CD8-positive, alpha-beta memory T cell (primary cell): ENCODE measurements at regions not wholly inside any gene's neighbourhood (a gene's known extent, or its start where the extent isn't known, plus 50 kb on each side); places are given as distances from the start of the nearest gene placed in this dataset.
A peak's percentile ranks its signal among the peaks of the same experiment; 100 is the strongest.

ENCODE experiments used
- CTCF ChIA-PET: fragments of 350-600 bp; sonication (Branson Sonifier 250); formaldehyde crosslinking; loops from one replicate; lab custom pipeline; 2021; ENCODE audit warnings: antibody characterized with exemption; lab: Charles Lee
- POLR2A ChIA-PET: fragments of 350-600 bp; sonication (Branson Sonifier 250); formaldehyde crosslinking; loops from one replicate; lab custom pipeline; 2021; ENCODE audit warnings: antibody characterized with exemption; lab: Charles Lee
- DNase-seq, 5 donors: peaks; one replicate each; pipeline versions ENCODE4 v3.0.0 to v3.0.0-alpha.2; 2020 to 2022; ENCODE audit warnings: mixed read lengths in 1 of 5
- H3K27ac ChIP-seq: one replicate; pipeline ENCODE4 v1.7.0; 2013; ENCODE audit warnings: low read depth, mild to moderate bottlenecking, low read length, moderate library complexity
- H3K27me3 ChIP-seq: 2 replicates; pipeline ENCODE4 v1.7.0; 2013; ENCODE audit warnings: low read length, mild to moderate bottlenecking; ENCODE audit not compliant: insufficient read depth, poor library complexity, severe bottlenecking
- H3K36me3 ChIP-seq: 2 replicates; pipeline ENCODE4 v1.7.0; 2013; ENCODE audit warnings: mild to moderate bottlenecking, low read length, moderate library complexity; ENCODE audit not compliant: insufficient read depth
- H3K4me1 ChIP-seq: 2 replicates; pipeline ENCODE4 v1.7.0; 2013; ENCODE audit warnings: mild to moderate bottlenecking, low read length, moderate library complexity; ENCODE audit not compliant: insufficient read depth
- H3K4me3 ChIP-seq: 2 replicates; pipeline ENCODE4 v1.7.0; 2013; ENCODE audit warnings: mild to moderate bottlenecking, low read length
- H3K9me3 ChIP-seq: 2 replicates; pipeline ENCODE4 v1.7.0; 2013; ENCODE audit warnings: mild to moderate bottlenecking, low read length
- H3K27ac Mint-ChIP-seq, 8 donors: one replicate each; pipeline ENCODE4 v1.8.0; 2020 to 2021; ENCODE audit warnings: mixed read lengths in 8 of 8, mild to moderate bottlenecking in 6 of 8, inconsistent platforms in 3 of 8, moderate library complexity in 3 of 8
- H3K27me3 Mint-ChIP-seq, 2 donors: one replicate each; pipeline ENCODE4 v1.8.0; 2020 to 2021; ENCODE audit warnings: mixed read lengths in 2 of 2, mild to moderate bottlenecking in 1 of 2, moderate library complexity in 1 of 2
- H3K36me3 Mint-ChIP-seq, 3 donors: one replicate each; pipeline ENCODE4 v1.8.0; 2020 to 2021; ENCODE audit warnings: mixed read lengths in 3 of 3, inconsistent platforms in 1 of 3, mild to moderate bottlenecking in 1 of 3
- H3K4me1 Mint-ChIP-seq, 3 donors: one replicate each; pipeline ENCODE4 v1.8.0; 2020 to 2021; ENCODE audit warnings: mixed read lengths in 3 of 3, inconsistent platforms in 1 of 3, mild to moderate bottlenecking in 1 of 3
- H3K4me3 Mint-ChIP-seq, 7 donors: one replicate each; pipeline ENCODE4 v1.8.0; 2020 to 2021; ENCODE audit warnings: mixed read lengths in 7 of 7, mild to moderate bottlenecking in 6 of 7, moderate library complexity in 4 of 7, inconsistent platforms in 2 of 7
- H3K9me3 Mint-ChIP-seq, 5 donors: one replicate each; pipeline ENCODE4 v1.8.0; 2020 to 2022; ENCODE audit warnings: mixed read lengths in 5 of 5, mild to moderate bottlenecking in 3 of 5, moderate library complexity in 2 of 5, inconsistent platforms in 1 of 5

- Histone ChIP-seq H3K27me3 (no peaks in the 10 kb centered on the region), H3K9me3 (no peaks in the 10 kb centered on the region), H3K36me3 (no peaks in the 10 kb centered on the region), H3K4me1 (no peaks in the 10 kb centered on the region), H3K4me3 (no peak overlapping the region), H3K27ac (no peak overlapping the region)
- ChIA-PET POLR2A (no interaction called here), CTCF (no interaction called here)
- peaks cover 0 to 8% of the 10 kb centered on the region in 2 donors for H3K27me3 Mint-ChIP-seq
- no peak for DNase-seq
- no peaks in the 10 kb centered on the region for H3K4me1 Mint-ChIP-seq
- H3K27ac Mint-ChIP-seq, result no peak overlapping the region
- H3K9me3 Mint-ChIP-seq, result peaks cover 0 to 3% (median 0%) of the 10 kb centered on the region in 5 donors
- no peak overlapping the region for H3K4me3 Mint-ChIP-seq
- H3K36me3 Mint-ChIP-seq, result no peaks in the 10 kb centered on the region
Measured at GRCh38 chr5:74300808-74301389, 339.6 kb downstream of the ENC1 start.

GRCh38 chr5:74299833-74300232 lies 340.7 kb downstream of the ENC1 start:
- Histone ChIP-seq H3K4me3 (no peak overlapping the region), H3K27ac (no peak overlapping the region), H3K4me1 (no peaks in the 10 kb centered on the region), H3K27me3 (no peaks in the 10 kb centered on the region), H3K36me3 (no peaks in the 10 kb centered on the region), H3K9me3 (no peaks in the 10 kb centered on the region)
- Mint-ChIP-seq H3K9me3 (peaks cover 0 to 3% (median 0%) of the 10 kb centered on the region in 5 donors), H3K36me3 (no peaks in the 10 kb centered on the region), H3K4me3 (no peak overlapping the region), H3K27ac (no peak overlapping the region), H3K4me1 (no peaks in the 10 kb centered on the region), H3K27me3 (peaks cover 0 to 8% of the 10 kb centered on the region in 2 donors)
- ChIA-PET CTCF (no interaction called here), POLR2A (no interaction called here)
- no peak for DNase-seq

GRCh38 chr5:74296685-74297408 lies 343.7 kb downstream of the ENC1 start:
- Mint-ChIP-seq H3K27me3 (peaks cover 0 to 7% of the 10 kb centered on the region in 2 donors), H3K4me3 (no peak overlapping the region), H3K4me1 (no peaks in the 10 kb centered on the region), H3K9me3 (peaks cover 0 to 3% (median 0%) of the 10 kb centered on the region in 5 donors), H3K36me3 (no peaks in the 10 kb centered on the region), H3K27ac (no peak overlapping the region)
- POLR2A ChIA-PET, result no interaction called here
- H3K4me3 ChIP-seq, result no peak overlapping the region
- H3K4me1 ChIP-seq, result no peaks in the 10 kb centered on the region
- H3K27ac ChIP-seq, result no peak overlapping the region
- H3K36me3 ChIP-seq, result no peaks in the 10 kb centered on the region
- H3K9me3 ChIP-seq, result no peaks in the 10 kb centered on the region
- CTCF ChIA-PET, result no interaction called here
- H3K27me3 ChIP-seq, result no peaks in the 10 kb centered on the region
- no peak for DNase-seq

- no peaks in the 10 kb centered on the region for H3K36me3 Mint-ChIP-seq
- no peaks in the 10 kb centered on the region for H3K4me1 ChIP-seq
- POLR2A ChIA-PET, result no interaction called here
Measured at GRCh38 chr5:74295676-74296075, 344.9 kb downstream of the ENC1 start.

GRCh38 chr5:74295141-74295540 lies 345.4 kb downstream of the ENC1 start:
- Histone ChIP-seq H3K9me3 (no peaks in the 10 kb centered on the region), H3K27me3 (no peaks in the 10 kb centered on the region), H3K27ac (no peak overlapping the region), H3K4me3 (no peak overlapping the region), H3K36me3 (no peaks in the 10 kb centered on the region), H3K4me1 (no peaks in the 10 kb centered on the region)
- Mint-ChIP-seq H3K4me3 (no peak overlapping the region), H3K36me3 (no peaks in the 10 kb centered on the region), H3K27ac (no peak overlapping the region), H3K4me1 (no peaks in the 10 kb centered on the region), H3K9me3 (no peaks in the 10 kb centered on the region), H3K27me3 (peaks cover 0 to 6% of the 10 kb centered on the region in 2 donors)
- CTCF ChIA-PET, result no interaction called here
- POLR2A ChIA-PET, result no interaction called here
- DNase-seq, result no peak

More at GRCh38 chr5:74295676-74296075, 344.9 kb downstream of the ENC1 start:
- Mint-ChIP-seq H3K4me1 (no peaks in the 10 kb centered on the region), H3K9me3 (no peaks in the 10 kb centered on the region), H3K4me3 (no peak overlapping the region), H3K27ac (no peak overlapping the region), H3K27me3 (peaks cover 0 to 4% of the 10 kb centered on the region in 2 donors)
- Histone ChIP-seq H3K9me3 (no peaks in the 10 kb centered on the region), H3K36me3 (no peaks in the 10 kb centered on the region), H3K27ac (no peak overlapping the region), H3K27me3 (no peaks in the 10 kb centered on the region), H3K4me3 (no peak overlapping the region)
- CTCF ChIA-PET, result no interaction called here
- no peak for DNase-seq

GRCh38 chr5:74294231-74294705 lies 346.3 kb downstream of the ENC1 start:
- CTCF ChIA-PET, result no interaction called here

GRCh38 chr5:74293182-74293581 lies 347.3 kb downstream of the ENC1 start:
- no peaks in the 10 kb centered on the region for H3K9me3 ChIP-seq
- DNase-seq, result no peak
- H3K36me3 Mint-ChIP-seq, result no peaks in the 10 kb centered on the region
- ChIA-PET POLR2A (no interaction called here), CTCF (no interaction called here)
- H3K27ac ChIP-seq, result no peak overlapping the region
- no peaks in the 10 kb centered on the region for H3K4me1 Mint-ChIP-seq
- H3K27me3 Mint-ChIP-seq, result peaks cover 0 to 6% of the 10 kb centered on the region in 2 donors
- no peak overlapping the region for H3K4me3 Mint-ChIP-seq
- no peak overlapping the region for H3K4me3 ChIP-seq
- no peak overlapping the region for H3K27ac Mint-ChIP-seq
- no peaks in the 10 kb centered on the region for H3K36me3 ChIP-seq
- no peaks in the 10 kb centered on the region for H3K27me3 ChIP-seq
- no peaks in the 10 kb centered on the region for H3K4me1 ChIP-seq
- H3K9me3 Mint-ChIP-seq, result no peaks in the 10 kb centered on the region

More at GRCh38 chr5:74294231-74294705, 346.3 kb downstream of the ENC1 start:
- Histone ChIP-seq H3K9me3 (no peaks in the 10 kb centered on the region), H3K4me1 (no peaks in the 10 kb centered on the region), H3K27me3 (no peaks in the 10 kb centered on the region), H3K36me3 (no peaks in the 10 kb centered on the region), H3K4me3 (no peak overlapping the region), H3K27ac (no peak overlapping the region)
- Mint-ChIP-seq H3K36me3 (no peaks in the 10 kb centered on the region), H3K27me3 (peaks cover 0 to 6% of the 10 kb centered on the region in 2 donors), H3K4me3 (no peak overlapping the region), H3K4me1 (no peaks in the 10 kb centered on the region), H3K9me3 (no peaks in the 10 kb centered on the region), H3K27ac (no peak overlapping the region)
- DNase-seq, result no peak
- POLR2A ChIA-PET, result no interaction called here

GRCh38 chr5:74290634-74291241 lies 349.8 kb downstream of the ENC1 start:
- Mint-ChIP-seq H3K27me3 (peaks cover 0 to 9% of the 10 kb centered on the region in 2 donors), H3K9me3 (peaks cover 0 to 2% (median 0%) of the 10 kb centered on the region in 5 donors), H3K4me3 (no peak overlapping the region), H3K36me3 (no peaks in the 10 kb centered on the region), H3K4me1 (no peaks in the 10 kb centered on the region), H3K27ac (peak overlapping the region in 1 of 8 donors; percentile 14)
- no peak for DNase-seq
- Histone ChIP-seq H3K9me3 (no peaks in the 10 kb centered on the region), H3K27ac (no peak overlapping the region), H3K4me1 (no peaks in the 10 kb centered on the region), H3K4me3 (no peak overlapping the region), H3K27me3 (no peaks in the 10 kb centered on the region), H3K36me3 (no peaks in the 10 kb centered on the region)
- ChIA-PET POLR2A (no interaction called here), CTCF (no interaction called here)
